CD4-positive, alpha-beta T cell (primary cell): ENCODE measurements at regions not wholly inside any gene's neighbourhood (a gene's known extent, or its start where the extent isn't known, plus 50 kb on each side); places are given as distances from the start of the nearest gene placed in this dataset.

ENCODE experiments used
- ATAC-seq: fragments of 200-7000 bp; cut with Tn5 transposase; one replicate; pipeline ENCODE4 v1.10.0; 2022; ENCODE audit warnings: mild to moderate bottlenecking; ENCODE audit not compliant: poor library complexity
- CTCF ChIA-PET: fragments of 350-600 bp; sonication (Branson Sonifier 250); formaldehyde crosslinking; loops from one replicate; lab custom pipeline; 2021; ENCODE audit warnings: antibody characterized with exemption, inconsistent platforms; lab: Charles Lee
- POLR2A ChIA-PET: fragments of 350-600 bp; sonication (Branson Sonifier 250); formaldehyde crosslinking; loops from one replicate; lab custom pipeline; 2021; ENCODE audit warnings: antibody characterized with exemption, inconsistent platforms; lab: Charles Lee
- DNase-seq, 14 experiments: peaks; one replicate each; pipeline ENCODE4 v3.0.0-alpha.2; 2013 to 2020; ENCODE audit warnings: mixed read lengths in 2 of 14
- H3K27ac ChIP-seq, 2 donors: one replicate each; pipeline versions ENCODE4 v1.5.1 to v1.7.0; 2013; ENCODE audit warnings: low read length in 2 of 2, low read depth in 1 of 2, mild to moderate bottlenecking in 1 of 2
- H3K27me3 ChIP-seq, 2 experiments: 1 replicate in 1 of 2; 2 replicates in 1 of 2; pipeline versions ENCODE4 v1.6.1 to v1.7.0; 2013; ENCODE audit warnings: low read length in 2 of 2, control low read depth in 1 of 2, mild to moderate bottlenecking in 1 of 2, moderate library complexity in 1 of 2; ENCODE audit not compliant: insufficient read depth in 2 of 2, control insufficient read depth in 1 of 2
- H3K36me3 ChIP-seq: one replicate; pipeline ENCODE4 v1.6.1; 2013; ENCODE audit warnings: low read length, control low read depth; ENCODE audit not compliant: insufficient read depth
- H3K4me1 ChIP-seq: one replicate; pipeline ENCODE4 v1.6.1; 2013; ENCODE audit warnings: low read length, control low read depth; ENCODE audit not compliant: insufficient read depth
- H3K4me3 ChIP-seq: one replicate; pipeline ENCODE4 v1.5.1; 2013; ENCODE audit warnings: mild to moderate bottlenecking, low read length, moderate library complexity
- H3K9me3 ChIP-seq, 2 experiments: 1 replicate in 1 of 2; 2 replicates in 1 of 2; pipeline versions ENCODE4 v1.6.1 to v1.7.0; 2013; ENCODE audit warnings: low read length in 2 of 2, mild to moderate bottlenecking in 2 of 2, control low read depth in 1 of 2, moderate library complexity in 1 of 2; ENCODE audit not compliant: control insufficient read depth in 1 of 2, insufficient read depth in 1 of 2
- H3K27ac Mint-ChIP-seq: one replicate; pipeline ENCODE4 v1.8.0; 2020; ENCODE audit warnings: mixed read lengths
- H3K27me3 Mint-ChIP-seq: one replicate; pipeline ENCODE4 v1.8.0; 2021; ENCODE audit warnings: mixed read lengths
- H3K36me3 Mint-ChIP-seq: one replicate; pipeline ENCODE4 v1.8.0; 2021; ENCODE audit warnings: low read depth, mixed read lengths
- H3K4me1 Mint-ChIP-seq: one replicate; pipeline ENCODE4 v1.8.0; 2021; ENCODE audit warnings: low read depth, mixed read lengths
- H3K4me3 Mint-ChIP-seq: one replicate; pipeline ENCODE4 v1.8.0; 2020; ENCODE audit warnings: mild to moderate bottlenecking, mixed read lengths
- H3K9me3 Mint-ChIP-seq: one replicate; pipeline ENCODE4 v1.8.0; 2020; ENCODE audit warnings: mixed read lengths
- CTCF ChIP-seq: fragments of 200-600 bp; IDR thresholded peaks from one replicate; pipeline ENCODE4 v1.8.0; 2022; ENCODE audit warnings: antibody characterized with exemption, mild to moderate bottlenecking
- intact Hi-C, 2 experiments: fragments of 100-400 bp; cut with DNase I in 1 of 2; cut with micrococcal nuclease in 1 of 2; formaldehyde crosslinking; loops; one replicate each; pipeline versions ENCODE4 v1.15.1 to v1.9.0; 2023 to 2025; cut with DNase I, micrococcal nuclease

- no peaks in the 10 kb centered on the region for H3K36me3 ChIP-seq
- Mint-ChIP-seq H3K27me3 (peaks cover 5% of the 10 kb centered on the region), H3K9me3 (no peaks in the 10 kb centered on the region), H3K27ac (no peak overlapping the region), H3K4me3 (no peak overlapping the region), H3K4me1 (no peaks in the 10 kb centered on the region), H3K36me3 (no peaks in the 10 kb centered on the region)
- ATAC-seq: no peak
- ChIA-PET POLR2A (no interaction called here), CTCF (no interaction called here)
- no peaks in the 10 kb centered on the region for H3K27me3 ChIP-seq
- no peaks in the 10 kb centered on the region for H3K9me3 ChIP-seq
- H3K4me3 ChIP-seq: no peak overlapping the region
- TF ChIP-seq CTCF: no peak
- intact Hi-C loops: no loop called here
- H3K27ac ChIP-seq: no peak overlapping the region
- DNase-seq: no peak
- no peaks in the 10 kb centered on the region for H3K4me1 ChIP-seq
These were observed 407.3 kb downstream of the TBL1XR1 start for GRCh38 chr3:176789947-176790346.

- TF ChIP-seq CTCF: no peak
- H3K36me3 Mint-ChIP-seq: no peaks in the 10 kb centered on the region
- no peaks in the 10 kb centered on the region for H3K9me3 Mint-ChIP-seq
- no peak overlapping the region for H3K27ac Mint-ChIP-seq
- ChIA-PET CTCF (no interaction called here), POLR2A (no interaction called here)
- H3K4me3 Mint-ChIP-seq: no peak overlapping the region
- Histone ChIP-seq H3K4me1 (no peaks in the 10 kb centered on the region), H3K4me3 (no peak overlapping the region), H3K36me3 (no peaks in the 10 kb centered on the region), H3K27me3 (no peaks in the 10 kb centered on the region), H3K9me3 (no peaks in the 10 kb centered on the region), H3K27ac (no peak overlapping the region)
- no peak for DNase-seq
- no peaks in the 10 kb centered on the region for H3K4me1 Mint-ChIP-seq
- intact Hi-C loops: no loop called here
- no peak for ATAC-seq
- peaks cover 1% of the 10 kb centered on the region for H3K27me3 Mint-ChIP-seq
These were observed 408.0 kb downstream of the TBL1XR1 start for GRCh38 chr3:176789281-176789705.

- H3K27ac ChIP-seq: no peak overlapping the region
- H3K36me3 ChIP-seq: no peaks in the 10 kb centered on the region
- Mint-ChIP-seq H3K27me3 (no peaks in the 10 kb centered on the region), H3K27ac (no peak overlapping the region), H3K36me3 (no peaks in the 10 kb centered on the region), H3K4me3 (no peak overlapping the region), H3K9me3 (no peaks in the 10 kb centered on the region), H3K4me1 (no peaks in the 10 kb centered on the region)
- H3K4me3 ChIP-seq: no peak overlapping the region
- DNase-seq (no peak), ATAC-seq (no peak)
- CTCF ChIA-PET: interaction anchor here (0.7 kb wide), 1 partner anchor 10 kb away, joined by 3 read pairs; no protein-coding TSS in a partner anchor
- TF ChIP-seq CTCF: no peak
- H3K27me3 ChIP-seq: no peaks in the 10 kb centered on the region
- H3K4me1 ChIP-seq: no peaks in the 10 kb centered on the region
- no peaks in the 10 kb centered on the region for H3K9me3 ChIP-seq
- intact Hi-C loops: no loop called here
- POLR2A ChIA-PET: no interaction called here
These were observed 409.8 kb downstream of the TBL1XR1 start for GRCh38 chr3:176787506-176787905.
